RWPE2 (cell line): ENCODE measurements at regions not wholly inside any gene's neighbourhood (a gene's known extent, or its start where the extent isn't known, plus 50 kb on each side); places are given as distances from the start of the nearest gene placed in this dataset.

Experiments used
- ATAC-seq: fragments of 200-7000 bp; cut with Tn5 transposase; 3 replicates; pipeline ENCODE4 v1.9.1; 2021; ENCODE audit warnings: low read depth
- DNase-seq: peaks from one replicate; pipeline ENCODE4 v3.0.0-alpha.2; 2020; ENCODE audit warnings: low spot score
- H3K27ac ChIP-seq: fragments of 450-650 bp; 2 replicates; pipeline ENCODE4 v1.5.1; 2017; ENCODE audit warnings: mild to moderate bottlenecking; ENCODE audit not compliant: poor library complexity, severe bottlenecking
- H3K27me3 ChIP-seq: fragments of 250-450 bp; sonication (Bioruptor Pico); 2 replicates; pipeline ENCODE4 v1.5.1; 2021; ENCODE audit warnings: mild to moderate bottlenecking, moderate library complexity; ENCODE audit not compliant: insufficient read depth, poor library complexity, severe bottlenecking
- H3K36me3 ChIP-seq: fragments of 250-450 bp; sonication (Bioruptor Pico); 2 replicates; pipeline ENCODE4 v1.5.1; 2020; ENCODE audit warnings: low read depth, mild to moderate bottlenecking, moderate library complexity
- H3K4me1 ChIP-seq: fragments of 250-450 bp; sonication (Bioruptor Pico); 2 replicates; pipeline ENCODE4 v1.5.1; 2021; ENCODE audit warnings: mild to moderate bottlenecking, moderate library complexity; ENCODE audit not compliant: insufficient read depth, poor library complexity, severe bottlenecking
- H3K4me3 ChIP-seq: fragments of 250-450 bp; sonication (Bioruptor Pico); 2 replicates; pipeline ENCODE4 v1.5.1; 2021; ENCODE audit warnings: mild to moderate bottlenecking, moderate library complexity; ENCODE audit not compliant: severe bottlenecking
- H3K9me3 ChIP-seq: fragments of 250-450 bp; sonication (Bioruptor Pico); 2 replicates; pipeline ENCODE4 v1.5.1; 2021; ENCODE audit warnings: mild to moderate bottlenecking, moderate library complexity; ENCODE audit not compliant: severe bottlenecking
- CTCF ChIP-seq: fragments of 450-650 bp; IDR thresholded peaks from one replicate; pipeline ENCODE4 v1.5.1; 2017; ENCODE audit warnings: mild to moderate bottlenecking, moderate library complexity; ENCODE audit not compliant: poor library complexity, severe bottlenecking

GRCh38 chr6:43939281-43940070, 169.5 kb downstream of the VEGFA start:
- Histone ChIP-seq H3K4me1 (no peaks in the 10 kb centered on the region), H3K9me3 (no peaks in the 10 kb centered on the region), H3K36me3 (no peaks in the 10 kb centered on the region), H3K27me3 (no peaks in the 10 kb centered on the region), H3K4me3 (no peak overlapping the region), H3K27ac (no peak overlapping the region)
- DNase-seq (no peak), ATAC-seq (no peak)
- no peak for TF ChIP-seq CTCF

GRCh38 chr6:43938178-43939105, 168.4 kb downstream of the VEGFA start:
- H3K27me3 ChIP-seq = no peaks in the 10 kb centered on the region
- no peaks in the 10 kb centered on the region for H3K4me1 ChIP-seq
- no peaks in the 10 kb centered on the region for H3K9me3 ChIP-seq
- DNase-seq (peak; percentile 46), ATAC-seq (no peak)
- no peak overlapping the region for H3K4me3 ChIP-seq
- TF ChIP-seq CTCF = no peak
- H3K36me3 ChIP-seq = no peaks in the 10 kb centered on the region
- no peak overlapping the region for H3K27ac ChIP-seq

GRCh38 chr6:43937236-43938177, 167.5 kb downstream of the VEGFA start:
- Histone ChIP-seq H3K27ac (no peak overlapping the region), H3K27me3 (no peaks in the 10 kb centered on the region), H3K4me1 (no peaks in the 10 kb centered on the region), H3K4me3 (no peak overlapping the region), H3K36me3 (no peaks in the 10 kb centered on the region), H3K9me3 (no peaks in the 10 kb centered on the region)
- DNase-seq (peak; percentile 54), ATAC-seq (peak; percentile 41; the same call in 2 of the 3 replicates)
- no peak for TF ChIP-seq CTCF

- DNase-seq (no peak), ATAC-seq (no peak)
- Histone ChIP-seq H3K36me3 (no peaks in the 10 kb centered on the region), H3K27ac (no peak overlapping the region), H3K27me3 (no peaks in the 10 kb centered on the region), H3K4me1 (no peaks in the 10 kb centered on the region), H3K4me3 (no peak overlapping the region), H3K9me3 (no peaks in the 10 kb centered on the region)
- no peak for TF ChIP-seq CTCF
Observed at GRCh38 chr6:43936476-43936875, 166.5 kb downstream of the VEGFA start.
